GM12892 (cell line): ENCODE measurements at regions not wholly inside any gene's neighbourhood (a gene's known extent, or its start where the extent isn't known, plus 50 kb on each side); places are given as distances from the start of the nearest gene placed in this dataset.

ENCODE experiments used
- POLR2A ChIP-seq: IDR thresholded peaks from 2 replicates; pipeline ENCODE4 v1.6.1; 2011; ENCODE audit warnings: low read depth, low read length, control low read depth
- POLR2AphosphoS5 ChIP-seq: IDR thresholded peaks from 2 replicates; pipeline ENCODE4 v1.6.1; 2011; ENCODE audit warnings: low read depth, low read length, control low read depth

DNA sequence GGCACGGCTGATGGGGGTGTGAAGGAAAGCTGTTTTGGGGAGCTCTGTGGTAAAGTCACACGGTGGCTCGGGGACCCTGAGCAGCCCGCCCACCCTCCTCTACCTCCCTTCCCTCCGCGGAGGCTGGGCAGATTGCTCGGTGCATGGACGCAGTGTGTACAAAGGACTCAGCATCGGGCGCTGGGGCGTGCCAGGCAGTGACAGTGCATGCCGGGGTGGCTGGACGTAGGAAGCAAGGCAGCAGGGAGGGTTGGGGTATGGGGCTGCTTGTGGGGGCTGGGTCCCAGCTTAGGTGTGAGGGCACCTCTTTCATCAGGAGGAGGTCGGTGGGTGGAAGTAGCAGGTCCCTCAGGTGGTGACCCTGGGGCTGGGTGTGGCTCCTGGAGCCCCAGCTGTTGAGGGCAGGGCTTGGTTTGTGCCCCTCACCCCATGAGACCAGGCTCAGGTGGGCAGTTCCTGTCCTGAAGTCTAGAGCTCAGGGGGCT lies 159.9 kb upstream of the GSE1 start:
- no peak for TF ChIP-seq POLR2AphosphoS5
- TF ChIP-seq POLR2A: no peak
